Activated T-cell treated with anti-CD3 and anti-CD28 coated beads for 4 hours (primary cell): ENCODE measurements at regions not wholly inside any gene's neighbourhood (a gene's known extent, or its start where the extent isn't known, plus 50 kb on each side); places are given as distances from the start of the nearest gene placed in this dataset.
"Not testable (repeated sequence)": the region's sequence is repeated elsewhere in the genome, so short reads cannot be mapped to it uniquely, and the experiment has no call there.

ENCODE experiments used
- DNase-seq: peaks from one replicate; pipeline ENCODE4 v3.0.0-alpha.2; 2020

- no peak for DNase-seq
Measured at GRCh38 chr2:122523981-122524380, 768.5 kb downstream of the TSN start.

- DNase-seq, result no peak
Measured at GRCh38 chr2:122525336-122525735, 769.9 kb downstream of the TSN start.

- DNase-seq, result no peak
Measured at GRCh38 chr2:122528061-122528460, 772.6 kb downstream of the TSN start.

GRCh38 chr2:122528958-122529705 lies 773.7 kb downstream of the TSN start:
- no peak for DNase-seq

GRCh38 chr2:122530814-122531213 lies 775.4 kb downstream of the TSN start:
- no peak for DNase-seq

- no peak for DNase-seq
Measured at GRCh38 chr2:122531290-122532071, 776.0 kb downstream of the TSN start.

- no peak for DNase-seq
Measured at GRCh38 chr2:122532072-122532344, 776.6 kb downstream of the TSN start.

GRCh38 chr2:122532481-122532880 lies 777.0 kb downstream of the TSN start:
- DNase-seq, result no peak

- no peak for DNase-seq
Measured at GRCh38 chr2:122535960-122536505, 780.6 kb downstream of the TSN start.

- no peak for DNase-seq
Measured at GRCh38 chr2:122539311-122539710, 783.9 kb downstream of the TSN start.

GRCh38 chr2:122539920-122540319 lies 784.5 kb downstream of the TSN start:
- DNase-seq, result no peak

GRCh38 chr2:122542236-122542635 lies 786.8 kb downstream of the TSN start:
- DNase-seq, result no peak

- no peak for DNase-seq
Measured at GRCh38 chr2:122542646-122543045, 787.2 kb downstream of the TSN start.

- no peak for DNase-seq
Measured at GRCh38 chr2:122543815-122544214, 788.4 kb downstream of the TSN start.

GRCh38 chr2:122545821-122546220 lies 790.4 kb downstream of the TSN start:
- DNase-seq, result no peak

GRCh38 chr2:122562775-122563174 lies 807.3 kb downstream of the TSN start:
- DNase-seq, result no peak

- no peak for DNase-seq
Measured at GRCh38 chr2:122563781-122564180, 808.3 kb downstream of the TSN start.

- DNase-seq, result no peak
Measured at GRCh38 chr2:122564843-122565242, 809.4 kb downstream of the TSN start.

- DNase-seq, result no peak
Measured at GRCh38 chr2:122565364-122565763, 809.9 kb downstream of the TSN start.

GRCh38 chr2:122570641-122571040 lies 815.2 kb downstream of the TSN start:
- no peak for DNase-seq

GRCh38 chr2:122571471-122571870 lies 816.0 kb downstream of the TSN start:
- DNase-seq, result not testable (repeated sequence)

- no peak for DNase-seq
Measured at GRCh38 chr2:122575076-122575475, 819.6 kb downstream of the TSN start.

GRCh38 chr2:122583159-122583917 lies 827.9 kb downstream of the TSN start:
- no peak for DNase-seq

GRCh38 chr2:122590524-122590923 lies 835.1 kb downstream of the TSN start:
- no peak for DNase-seq
